Testis (tissue), 2 donors: ENCODE measurements at regions not wholly inside any gene's neighbourhood (a gene's known extent, or its start where the extent isn't known, plus 50 kb on each side); places are given as distances from the start of the nearest gene placed in this dataset.
A peak's percentile ranks its signal among the peaks of the same experiment; 100 is the strongest.

Source experiments
- DNase-seq: peaks from one replicate; pipeline ENCODE4 v3.0.0-alpha.2; 2019
- H3K27ac ChIP-seq, 2 donors: fragments of 200-600 bp; sonication (generic); one replicate each; pipeline ENCODE4 v1.5.1; 2019
- H3K27me3 ChIP-seq: fragments of 200-600 bp; sonication (generic); one replicate; pipeline ENCODE4 v1.5.1; 2019
- H3K36me3 ChIP-seq: fragments of 200-600 bp; sonication (generic); one replicate; pipeline ENCODE4 v1.5.1; 2017; ENCODE audit warnings: low read depth; ENCODE audit errors: missing control alignments
- H3K4me1 ChIP-seq: fragments of 200-600 bp; sonication (generic); one replicate; pipeline ENCODE4 v1.5.1; 2019
- H3K4me3 ChIP-seq, 2 donors: fragments of 200-600 bp; sonication (generic); one replicate each; pipeline ENCODE4 v1.5.1; 2017 to 2019
- H3K9me3 ChIP-seq: fragments of 200-600 bp; sonication (generic); one replicate; pipeline ENCODE4 v1.5.1; 2017
- POLR2A ChIP-seq: fragments of 450-650 bp; IDR thresholded peaks from one replicate; pipeline ENCODE4 v1.6.1; 2017; ENCODE audit warnings: antibody characterized with exemption, mild to moderate bottlenecking, moderate library complexity
- WGBS, 2 donors: methylation state at CpG; one replicate each; pipeline ENCODE4 v1.1.5; 2018; 5-methylcytosine and 5-hydroxymethylcytosine counted together
- intact Hi-C: fragments of 100-400 bp; cut with DNase I; formaldehyde crosslinking; loops from one replicate; pipeline ENCODE4 v1.15.1; 2023; ENCODE audit warnings: low total_unique reads
- TF ChIP-seq, protein P1 (sequence below), 3 experiments: fragments of 450-650 bp in 2 of 3; fragments of 200-600 bp in 1 of 3; sonication (generic) in 1 of 3; IDR thresholded peaks; one replicate each; pipeline ENCODE4 v1.5.1; 2016 to 2019; ENCODE audit warnings: antibody characterized with exemption in 3 of 3, mild to moderate bottlenecking in 2 of 3, moderate library complexity in 1 of 3

DNA sequence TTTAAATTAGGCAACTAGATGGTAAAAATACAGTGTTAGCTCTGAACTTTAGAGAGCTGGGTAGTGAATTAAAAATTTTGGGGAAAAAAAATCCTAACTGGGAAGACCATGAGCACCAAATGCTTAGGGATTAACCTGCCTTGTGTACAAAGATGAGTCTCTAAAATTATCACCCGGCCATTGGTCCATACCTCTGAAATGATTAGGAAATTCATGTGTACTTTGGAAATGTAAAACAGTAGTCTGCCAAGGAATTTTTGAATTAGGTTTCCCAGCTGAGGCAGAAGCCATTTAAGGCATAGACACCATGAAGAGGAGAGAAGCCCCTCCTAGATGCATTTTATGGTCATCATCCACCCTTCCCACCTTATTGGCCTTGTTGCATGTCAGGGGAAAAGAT lies 670.5 kb upstream of the SALL1 start:
- no peaks in the 10 kb centered on the region for H3K9me3 ChIP-seq
- no peak overlapping the region for H3K4me3 ChIP-seq
- H3K4me1 ChIP-seq = no peaks in the 10 kb centered on the region
- intact Hi-C loops = no loop called here
- H3K27ac ChIP-seq = peak overlapping the region in 1 of 2 donors; percentile 38
- 85% methylated on average over 1 of the region's 1 CpG for WGBS, 2 donors
- DNase-seq = no peak
- H3K36me3 ChIP-seq = no peaks in the 10 kb centered on the region
- TF ChIP-seq, protein P1, sequence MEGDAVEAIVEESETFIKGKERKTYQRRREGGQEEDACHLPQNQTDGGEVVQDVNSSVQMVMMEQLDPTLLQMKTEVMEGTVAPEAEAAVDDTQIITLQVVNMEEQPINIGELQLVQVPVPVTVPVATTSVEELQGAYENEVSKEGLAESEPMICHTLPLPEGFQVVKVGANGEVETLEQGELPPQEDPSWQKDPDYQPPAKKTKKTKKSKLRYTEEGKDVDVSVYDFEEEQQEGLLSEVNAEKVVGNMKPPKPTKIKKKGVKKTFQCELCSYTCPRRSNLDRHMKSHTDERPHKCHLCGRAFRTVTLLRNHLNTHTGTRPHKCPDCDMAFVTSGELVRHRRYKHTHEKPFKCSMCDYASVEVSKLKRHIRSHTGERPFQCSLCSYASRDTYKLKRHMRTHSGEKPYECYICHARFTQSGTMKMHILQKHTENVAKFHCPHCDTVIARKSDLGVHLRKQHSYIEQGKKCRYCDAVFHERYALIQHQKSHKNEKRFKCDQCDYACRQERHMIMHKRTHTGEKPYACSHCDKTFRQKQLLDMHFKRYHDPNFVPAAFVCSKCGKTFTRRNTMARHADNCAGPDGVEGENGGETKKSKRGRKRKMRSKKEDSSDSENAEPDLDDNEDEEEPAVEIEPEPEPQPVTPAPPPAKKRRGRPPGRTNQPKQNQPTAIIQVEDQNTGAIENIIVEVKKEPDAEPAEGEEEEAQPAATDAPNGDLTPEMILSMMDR (IDR thresholded peaks at IDR 0.05) = no peak
- H3K27me3 ChIP-seq = no peaks in the 10 kb centered on the region

DNA sequence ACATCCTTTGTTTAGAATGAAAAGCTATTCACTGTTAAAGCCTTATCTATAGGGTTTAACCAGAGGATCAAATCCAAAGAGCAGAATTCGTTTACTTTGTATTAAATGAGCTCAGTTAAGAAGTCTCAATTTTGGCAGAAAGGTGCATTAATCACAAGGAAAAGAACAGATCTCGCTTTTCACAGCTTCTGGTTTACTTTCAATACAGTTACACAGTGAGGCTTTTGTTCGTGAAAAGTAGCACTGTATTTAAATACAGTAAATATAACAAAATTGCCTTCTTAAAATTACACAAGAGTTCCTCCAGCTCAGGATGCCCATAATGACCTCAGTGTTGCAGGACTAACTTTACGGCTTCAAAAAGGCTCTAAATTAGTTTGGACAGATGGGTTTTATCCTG lies 669.1 kb upstream of the SALL1 start:
- H3K9me3 ChIP-seq = no peaks in the 10 kb centered on the region
- no peaks in the 10 kb centered on the region for H3K36me3 ChIP-seq
- intact Hi-C loops = no loop called here
- no peak for DNase-seq
- H3K4me1 ChIP-seq = no peaks in the 10 kb centered on the region
- H3K27me3 ChIP-seq = no peaks in the 10 kb centered on the region
- no peak overlapping the region for H3K4me3 ChIP-seq
- 54 to 57% methylated on average over 4 of the region's 4 CpGs for WGBS, 2 donors
- TF ChIP-seq POLR2A = no peak
- TF ChIP-seq, protein P1 (IDR thresholded peaks at IDR 0.05) = no peak
- peak overlapping the region in 1 of 2 donors; percentile 38 for H3K27ac ChIP-seq

GRCh38 chr16:51818342-51818944 lies 667.4 kb upstream of the SALL1 start:
- no peaks in the 10 kb centered on the region for H3K4me1 ChIP-seq
- peak; percentile 83 for DNase-seq
- no peaks in the 10 kb centered on the region for H3K27me3 ChIP-seq
- no peak overlapping the region for H3K4me3 ChIP-seq
- intact Hi-C loops = no loop called here
- H3K36me3 ChIP-seq = no peaks in the 10 kb centered on the region
- TF ChIP-seq POLR2A = no peak
- TF ChIP-seq, protein P1 (IDR thresholded peaks at IDR 0.05) = peak in 2 of 3 experiments; percentile 48 to 55
- H3K9me3 ChIP-seq = no peaks in the 10 kb centered on the region
- no peak overlapping the region for H3K27ac ChIP-seq
- WGBS, 2 donors = 19 to 20% methylated on average over 4 of the region's 4 CpGs

GRCh38 chr16:51816929-51817328 lies 665.9 kb upstream of the SALL1 start:
- DNase-seq = no peak
- H3K9me3 ChIP-seq = no peaks in the 10 kb centered on the region
- intact Hi-C loops = no loop called here
- no peaks in the 10 kb centered on the region for H3K4me1 ChIP-seq
- no peak overlapping the region for H3K4me3 ChIP-seq
- H3K27ac ChIP-seq = no peak overlapping the region
- no peaks in the 10 kb centered on the region for H3K36me3 ChIP-seq
- TF ChIP-seq, protein P1 (IDR thresholded peaks at IDR 0.05) = no peak
- TF ChIP-seq POLR2A = no peak
- no peaks in the 10 kb centered on the region for H3K27me3 ChIP-seq

- TF ChIP-seq, protein P1 (IDR thresholded peaks at IDR 0.05) = no peak
- no peak for TF ChIP-seq POLR2A
- intact Hi-C loops = no loop called here
- H3K4me3 ChIP-seq = no peak overlapping the region
- no peaks in the 10 kb centered on the region for H3K9me3 ChIP-seq
- WGBS, 2 donors = 54 to 67% methylated on average over 3 of the region's 3 CpGs
- no peaks in the 10 kb centered on the region for H3K4me1 ChIP-seq
- H3K36me3 ChIP-seq = no peaks in the 10 kb centered on the region
- no peak for DNase-seq
- no peaks in the 10 kb centered on the region for H3K27me3 ChIP-seq
- no peak overlapping the region for H3K27ac ChIP-seq
These were observed 664.5 kb upstream of the SALL1 start for GRCh38 chr16:51815523-51815922.
